Caki2 (cell line): ENCODE measurements at regions not wholly inside any gene's neighbourhood (a gene's known extent, or its start where the extent isn't known, plus 50 kb on each side); places are given as distances from the start of the nearest gene placed in this dataset.
A peak's percentile ranks its signal among the peaks of the same experiment; 100 is the strongest.

Experiments
- DNase-seq: peaks from one replicate; pipeline ENCODE4 v3.0.0-alpha.2; 2015; ENCODE audit warnings: low read depth
- in situ Hi-C: cut with HindIII; loops from 2 replicates; pipeline ENCODE4 v1.10.0; 2016; ENCODE audit warnings: low sequenced_read_pairs, low pct_unique_long_range_greater_than_20kb, mixed read lengths

DNA sequence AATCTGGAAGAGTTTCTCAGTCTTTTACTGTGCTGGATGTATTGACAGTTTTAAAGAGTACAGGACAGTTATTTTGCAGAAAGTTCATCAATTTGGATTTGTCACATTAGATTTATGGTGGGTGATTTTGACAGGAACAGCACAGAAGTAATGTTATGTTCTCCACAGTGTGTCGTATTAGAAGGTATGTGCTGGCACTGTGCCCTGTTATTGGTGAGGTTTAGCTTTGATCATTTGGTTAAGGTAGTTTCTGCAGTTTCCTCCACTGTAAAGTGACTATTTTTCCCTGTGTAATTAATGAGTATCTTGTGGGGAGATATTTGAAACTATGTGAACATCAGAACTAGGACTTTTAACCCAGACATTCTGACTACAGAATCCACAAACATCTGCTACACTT lies 308.5 kb upstream of the TBX3 start:
- in situ Hi-C loops: no loop called here
- DNase-seq: no peak

DNA sequence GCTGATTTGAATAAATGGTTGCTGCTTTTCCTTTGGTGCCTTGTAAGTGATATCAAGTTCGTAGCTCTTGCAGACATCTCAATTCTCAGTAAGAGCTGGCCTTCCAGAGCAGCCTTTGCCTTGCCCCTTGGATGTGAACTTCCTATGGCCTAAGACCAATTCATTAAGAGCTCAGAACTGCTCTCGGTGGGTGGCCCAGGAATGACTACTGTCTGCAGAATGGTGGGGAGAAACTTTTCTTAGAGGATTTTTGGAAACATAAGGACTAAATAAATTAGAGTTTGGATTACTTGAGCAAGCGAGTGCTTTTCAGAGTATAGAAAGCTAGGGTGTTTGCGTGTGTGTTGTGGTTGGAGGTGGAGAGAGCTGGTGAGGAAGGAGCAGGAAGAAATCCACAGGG lies 306.4 kb upstream of the TBX3 start:
- in situ Hi-C loops: no loop called here
- no peak for DNase-seq

- in situ Hi-C loops: no loop called here
These were observed 302.9 kb upstream of the TBX3 start for GRCh38 chr12:114986849-114987248.

DNA sequence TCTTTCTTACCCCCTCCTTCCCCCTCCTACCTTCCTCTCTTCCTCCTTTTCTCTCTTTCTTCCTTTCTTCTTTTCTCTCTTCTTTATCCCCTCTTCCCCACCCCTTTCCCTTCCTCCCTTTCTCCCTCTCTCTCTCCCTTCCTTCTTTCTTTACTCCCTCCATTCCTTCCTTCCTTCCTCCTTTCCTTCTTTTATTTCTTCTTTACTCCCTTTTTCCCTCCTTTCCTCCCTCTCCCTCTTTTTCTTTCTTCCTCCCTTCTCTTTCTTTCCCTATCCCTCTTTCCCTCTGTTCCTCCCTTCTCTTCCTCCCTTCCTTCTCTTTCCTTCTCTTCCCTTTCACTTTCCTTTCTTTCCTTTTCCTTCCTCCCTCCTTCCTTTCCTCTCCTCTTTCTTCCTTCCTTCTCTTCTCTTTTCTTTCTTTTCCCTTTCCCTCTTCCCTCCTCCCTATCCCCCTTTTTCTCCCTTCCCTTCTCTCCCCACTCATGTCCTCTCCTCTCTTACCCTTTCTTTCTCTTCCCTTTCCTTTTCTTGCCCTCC lies 302.3 kb upstream of the TBX3 start:
- no peak for DNase-seq
- in situ Hi-C loops: no loop called here

More at GRCh38 chr12:114986849-114987248, 302.9 kb upstream of the TBX3 start:
- DNase-seq: no peak

GRCh38 chr12:114984634-114985061 lies 300.7 kb upstream of the TBX3 start:
- in situ Hi-C loops: no loop called here
- DNase-seq: no peak

- DNase-seq: peak; percentile 3
These were observed 298.8 kb upstream of the TBX3 start for GRCh38 chr12:114982760-114983159.

GRCh38 chr12:114981036-114981435 lies 297.1 kb upstream of the TBX3 start:
- in situ Hi-C loops: no loop called here
- DNase-seq: no peak

More at GRCh38 chr12:114982760-114983159, 298.8 kb upstream of the TBX3 start:
- in situ Hi-C loops: no loop called here

DNA sequence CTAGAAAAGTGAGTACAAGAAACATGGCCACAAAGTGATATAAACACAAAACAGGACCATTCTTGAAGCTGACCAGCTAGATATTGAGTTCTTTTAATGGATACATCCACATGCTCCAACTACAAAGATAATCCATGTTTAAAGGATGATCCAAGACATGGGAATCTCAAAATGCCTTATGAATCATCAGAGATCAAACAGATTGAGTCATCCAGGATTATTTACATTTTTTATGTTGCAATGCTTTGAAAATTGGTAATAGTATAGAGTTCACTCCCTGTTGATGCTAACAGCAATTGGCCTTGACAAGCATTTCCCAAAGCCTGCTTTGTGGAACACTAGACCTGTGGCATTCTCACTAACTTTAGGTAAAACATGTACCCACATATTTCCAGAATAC lies 293.0 kb upstream of the TBX3 start:
- DNase-seq: no peak
- in situ Hi-C loops: no loop called here

GRCh38 chr12:114976372-114976771 lies 292.4 kb upstream of the TBX3 start:
- in situ Hi-C loops: no loop called here
- no peak for DNase-seq

DNA sequence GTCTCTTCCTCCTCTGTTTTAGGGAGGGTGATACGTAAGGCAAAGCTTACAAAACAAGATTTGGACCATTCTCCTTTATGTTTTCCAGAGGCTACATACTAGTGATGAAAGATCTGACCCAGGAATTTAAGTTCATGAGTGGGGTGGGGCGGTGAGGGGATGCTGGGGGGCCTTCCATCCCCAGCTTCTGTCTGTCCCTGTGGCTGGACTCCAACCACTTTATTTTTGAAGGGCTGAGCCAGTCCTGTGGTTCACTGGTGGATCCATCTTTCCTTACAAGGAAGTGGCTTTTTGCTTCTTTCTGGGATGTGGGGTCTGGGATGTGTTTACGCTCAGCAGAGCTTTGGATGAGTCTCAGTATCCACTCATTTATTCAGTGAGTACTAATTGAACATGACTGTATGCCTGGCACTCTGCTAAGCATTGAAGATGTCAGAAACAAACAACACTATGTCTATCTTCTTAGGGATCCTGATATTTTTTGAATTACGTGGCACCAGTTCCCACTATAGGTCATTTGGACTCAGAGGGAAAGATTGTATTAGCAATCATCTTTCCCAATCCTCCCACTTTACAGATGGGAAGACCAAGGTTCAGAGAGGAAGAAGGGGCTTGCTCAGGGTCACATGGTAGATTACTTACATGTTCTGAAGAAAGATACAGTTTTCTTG lies 291.8 kb upstream of the TBX3 start:
- in situ Hi-C loops: no loop called here
- no peak for DNase-seq

- DNase-seq: no peak
- in situ Hi-C loops: no loop called here
These were observed 291.1 kb upstream of the TBX3 start for GRCh38 chr12:114974826-114975639.

DNA sequence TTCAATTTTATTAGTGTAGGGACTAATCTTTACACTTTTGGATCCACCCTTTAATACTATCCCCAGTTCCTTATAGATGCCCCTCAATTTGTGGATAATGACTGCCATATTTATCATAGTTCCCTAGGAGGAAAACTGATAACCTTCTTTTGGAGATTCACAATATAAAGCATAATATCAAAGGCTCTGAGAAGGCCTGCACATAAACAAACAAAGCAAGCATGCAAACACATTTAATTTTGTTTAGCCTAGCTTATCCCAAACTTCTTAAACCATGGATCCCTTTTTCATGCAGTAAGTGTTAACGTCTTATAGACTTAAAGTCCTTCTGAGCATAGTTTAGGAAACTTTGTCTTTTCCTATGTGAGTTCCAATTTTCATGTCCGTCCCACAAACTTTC lies 290.4 kb upstream of the TBX3 start:
- in situ Hi-C loops: no loop called here

GRCh38 chr12:114968727-114969126 lies 284.8 kb upstream of the TBX3 start:
- in situ Hi-C loops: no loop called here
- no peak for DNase-seq

More for the DNA sequence above, 290.4 kb upstream of the TBX3 start:
- no peak for DNase-seq

DNA sequence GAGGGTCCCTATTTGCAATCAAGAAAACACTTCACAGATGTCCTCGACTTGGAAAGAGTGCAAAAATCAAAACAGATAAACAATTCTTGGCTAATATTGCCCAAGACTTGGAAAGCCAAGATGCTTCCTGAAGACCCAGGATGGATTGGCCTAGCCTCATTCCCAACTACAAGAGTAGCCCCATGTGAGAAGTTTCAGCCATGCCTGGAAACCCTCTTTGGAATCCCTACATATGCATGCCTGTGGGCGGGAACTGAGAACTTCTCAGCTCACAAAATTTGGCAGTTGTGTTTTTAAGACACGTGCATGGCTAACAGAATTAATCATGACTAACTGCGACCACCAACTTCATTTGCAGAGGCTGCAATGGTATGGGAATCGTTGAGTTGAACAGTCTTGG lies 283.2 kb upstream of the TBX3 start:
- in situ Hi-C loops: no loop called here
- DNase-seq: no peak

GRCh38 chr12:114964841-114965240 lies 280.9 kb upstream of the TBX3 start:
- no peak for DNase-seq
- in situ Hi-C loops: no loop called here

DNA sequence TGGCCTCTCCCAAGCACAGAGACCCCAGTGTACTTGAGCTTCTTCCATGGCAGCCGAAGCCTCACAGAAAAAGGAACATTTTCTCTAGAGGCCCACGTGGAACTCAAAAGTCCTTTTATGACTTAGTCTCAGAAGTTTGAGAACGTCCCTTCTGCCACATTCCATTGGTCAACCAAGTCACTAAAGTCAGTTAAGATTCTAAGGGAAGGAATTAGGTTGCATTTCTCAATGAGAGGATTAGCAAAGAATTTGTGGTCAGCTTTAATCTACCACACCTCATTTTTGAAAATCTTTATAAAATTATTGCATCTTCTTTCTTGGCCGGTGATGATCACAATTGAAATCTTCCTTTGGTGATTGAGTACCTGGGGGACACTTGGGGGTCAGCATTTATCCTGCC lies 279.9 kb upstream of the TBX3 start:
- no peak for DNase-seq
- in situ Hi-C loops: no loop called here

- no peak for DNase-seq
- in situ Hi-C loops: no loop called here
These were observed 277.5 kb upstream of the TBX3 start for GRCh38 chr12:114961491-114961890.

DNA sequence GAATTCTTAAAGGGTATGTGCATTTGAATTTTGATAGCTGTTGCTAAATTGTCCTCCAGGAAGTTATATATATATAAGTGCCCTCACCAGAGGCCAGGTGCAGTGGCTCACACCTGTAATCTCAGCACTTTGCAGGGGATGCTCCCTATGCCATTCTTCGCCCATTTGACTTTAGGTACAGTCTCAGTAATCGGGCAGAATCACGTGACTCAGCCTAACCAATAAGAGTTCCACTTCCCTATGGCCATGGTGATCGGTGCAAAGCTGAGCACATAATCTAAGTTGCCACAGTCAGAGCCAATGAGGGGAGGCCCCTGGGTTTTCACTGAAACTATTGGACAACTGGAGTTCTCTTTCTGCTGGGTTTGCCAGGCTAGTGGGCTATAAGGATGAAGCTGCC lies 274.6 kb upstream of the TBX3 start:
- in situ Hi-C loops: no loop called here

DNA sequence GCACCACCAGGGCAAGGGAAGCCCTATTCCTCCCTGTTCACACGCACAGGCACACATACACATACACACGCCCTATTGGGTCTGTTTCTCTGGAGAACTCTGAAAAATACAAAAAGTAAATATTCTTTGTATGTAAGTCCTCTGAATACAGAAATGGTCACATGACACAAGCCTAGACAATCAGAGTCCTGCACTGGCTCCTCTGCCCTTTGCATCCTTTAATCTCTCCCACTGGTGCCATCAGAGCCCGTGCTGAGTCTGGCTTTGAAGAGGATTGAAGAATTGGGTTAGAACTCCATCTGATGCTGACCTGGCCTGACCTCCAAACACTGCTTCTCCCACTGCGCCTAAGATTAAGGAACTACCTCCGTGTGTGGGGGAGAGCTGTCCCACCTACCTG lies 273.2 kb upstream of the TBX3 start:
- in situ Hi-C loops: no loop called here
- no peak for DNase-seq

More for the DNA sequence above, 274.6 kb upstream of the TBX3 start:
- DNase-seq: no peak
